ENCODE measurements at regions not wholly inside any gene's neighbourhood (a gene's known extent, or its start where the extent isn't known, plus 50 kb on each side); places are given as distances from the start of the nearest gene placed in this dataset.

DNA sequence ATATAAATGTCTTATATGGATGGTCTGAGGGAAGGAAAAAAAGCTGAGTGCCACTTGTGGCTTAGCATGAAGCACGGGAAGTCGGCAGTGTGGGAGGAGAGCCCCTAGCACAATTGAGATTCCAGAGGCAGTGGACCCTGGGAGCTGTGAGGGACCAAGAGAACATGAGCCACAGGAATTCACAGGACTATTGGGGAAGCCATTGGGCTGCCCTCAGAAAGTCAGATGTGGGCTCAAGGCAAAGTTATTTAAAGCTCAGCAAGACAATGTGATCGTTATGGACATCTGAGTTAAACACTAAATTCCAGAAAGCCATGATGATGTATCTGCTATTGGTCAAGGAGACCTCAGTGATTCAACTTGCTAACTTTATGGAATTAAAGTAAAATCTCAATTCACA is 380.8 kb upstream of the IL12A start:
- no peak overlapping the region for H3K9ac ChIP-seq (ENCODE audit: extremely low read depth, low read length, poor library complexity, severe bottlenecking)
- 86 to 89% methylated on average over 3 of the region's 3 CpGs for WGBS, 2 experiments (ENCODE audit: insufficient coverage in 1 of 2, insufficient read length in 1 of 2)
- no peak overlapping the region for H3K27ac ChIP-seq (ENCODE audit: low read depth, low read length)

DNA sequence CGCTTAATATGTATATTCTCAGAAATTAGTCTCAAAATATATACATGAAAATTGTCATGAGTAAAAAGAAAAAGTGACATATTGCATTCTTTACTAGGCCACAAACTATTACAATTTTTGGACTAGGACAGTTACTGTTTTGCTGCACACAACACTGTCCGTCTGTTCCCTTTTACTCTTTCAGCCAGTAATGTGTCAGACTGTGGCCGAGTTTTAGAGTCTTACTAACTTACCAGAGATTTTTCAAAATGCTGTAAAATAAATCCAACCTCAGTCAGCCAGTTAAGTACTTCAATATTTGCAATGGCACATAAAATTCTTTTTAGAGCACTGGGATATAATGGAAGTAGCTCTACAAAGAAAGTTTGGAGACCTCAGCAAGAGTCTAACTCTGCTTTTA is 380.3 kb upstream of the IL12A start:
- Histone ChIP-seq H3K27me3 (ENCODE audit: control insufficient read depth, insufficient read depth, low read length, poor library complexity, severe bottlenecking) (no peaks in the 10 kb centered on the region), H3K9me3 (ENCODE audit: control insufficient read depth, low read length) (no peaks in the 10 kb centered on the region), H3K4me1 (ENCODE audit: control insufficient read depth, insufficient read depth, low read length) (no peaks in the 10 kb centered on the region), H3K4me3 (ENCODE audit: low read length) (no peak overlapping the region), H3K27ac (ENCODE audit: low read depth, low read length) (no peak overlapping the region), H3K36me3 (ENCODE audit: control insufficient read depth, insufficient read depth, low read length) (no peaks in the 10 kb centered on the region), H3K9ac (ENCODE audit: extremely low read depth, low read length, poor library complexity, severe bottlenecking) (no peak overlapping the region)
- TF ChIP-seq, protein P1, sequence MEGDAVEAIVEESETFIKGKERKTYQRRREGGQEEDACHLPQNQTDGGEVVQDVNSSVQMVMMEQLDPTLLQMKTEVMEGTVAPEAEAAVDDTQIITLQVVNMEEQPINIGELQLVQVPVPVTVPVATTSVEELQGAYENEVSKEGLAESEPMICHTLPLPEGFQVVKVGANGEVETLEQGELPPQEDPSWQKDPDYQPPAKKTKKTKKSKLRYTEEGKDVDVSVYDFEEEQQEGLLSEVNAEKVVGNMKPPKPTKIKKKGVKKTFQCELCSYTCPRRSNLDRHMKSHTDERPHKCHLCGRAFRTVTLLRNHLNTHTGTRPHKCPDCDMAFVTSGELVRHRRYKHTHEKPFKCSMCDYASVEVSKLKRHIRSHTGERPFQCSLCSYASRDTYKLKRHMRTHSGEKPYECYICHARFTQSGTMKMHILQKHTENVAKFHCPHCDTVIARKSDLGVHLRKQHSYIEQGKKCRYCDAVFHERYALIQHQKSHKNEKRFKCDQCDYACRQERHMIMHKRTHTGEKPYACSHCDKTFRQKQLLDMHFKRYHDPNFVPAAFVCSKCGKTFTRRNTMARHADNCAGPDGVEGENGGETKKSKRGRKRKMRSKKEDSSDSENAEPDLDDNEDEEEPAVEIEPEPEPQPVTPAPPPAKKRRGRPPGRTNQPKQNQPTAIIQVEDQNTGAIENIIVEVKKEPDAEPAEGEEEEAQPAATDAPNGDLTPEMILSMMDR (conservative IDR thresholded peaks at IDR 0.05), result no peak
- Mint-ChIP-seq H3K27me3 (ENCODE audit: insufficient read depth) (no peaks in the 10 kb centered on the region), H3K4me1 (no peaks in the 10 kb centered on the region), H3K4me3 (no peak overlapping the region), H3K9me3 (no peaks in the 10 kb centered on the region), H3K27ac (no peak overlapping the region), H3K36me3 (ENCODE audit: low read depth) (no peaks in the 10 kb centered on the region)
- WGBS, 2 experiments (ENCODE audit: insufficient coverage in 1 of 2, insufficient read length in 1 of 2), result 84 to 90% methylated on average over 2 of the region's 3 CpGs
- no peak for DNase-seq

More for the DNA sequence above, 380.8 kb upstream of the IL12A start:
- no peaks in the 10 kb centered on the region for H3K4me1 ChIP-seq (ENCODE audit: control insufficient read depth, insufficient read depth, low read length)
- no peak overlapping the region for H3K4me3 ChIP-seq (ENCODE audit: low read length)
- no peak for DNase-seq
- no peak overlapping the region for H3K27ac Mint-ChIP-seq
- TF ChIP-seq, protein P1 (conservative IDR thresholded peaks at IDR 0.05), result no peak
- H3K36me3 Mint-ChIP-seq (ENCODE audit: low read depth), result no peaks in the 10 kb centered on the region
- no peaks in the 10 kb centered on the region for H3K9me3 ChIP-seq (ENCODE audit: control insufficient read depth, low read length)
- H3K9me3 Mint-ChIP-seq, result no peaks in the 10 kb centered on the region
- H3K27me3 ChIP-seq (ENCODE audit: control insufficient read depth, insufficient read depth, low read length, poor library complexity, severe bottlenecking), result no peaks in the 10 kb centered on the region
- no peak overlapping the region for H3K4me3 Mint-ChIP-seq
- H3K4me1 Mint-ChIP-seq, result no peaks in the 10 kb centered on the region
- H3K27me3 Mint-ChIP-seq (ENCODE audit: insufficient read depth), result no peaks in the 10 kb centered on the region
- H3K36me3 ChIP-seq (ENCODE audit: control insufficient read depth, insufficient read depth, low read length), result no peaks in the 10 kb centered on the region

DNA sequence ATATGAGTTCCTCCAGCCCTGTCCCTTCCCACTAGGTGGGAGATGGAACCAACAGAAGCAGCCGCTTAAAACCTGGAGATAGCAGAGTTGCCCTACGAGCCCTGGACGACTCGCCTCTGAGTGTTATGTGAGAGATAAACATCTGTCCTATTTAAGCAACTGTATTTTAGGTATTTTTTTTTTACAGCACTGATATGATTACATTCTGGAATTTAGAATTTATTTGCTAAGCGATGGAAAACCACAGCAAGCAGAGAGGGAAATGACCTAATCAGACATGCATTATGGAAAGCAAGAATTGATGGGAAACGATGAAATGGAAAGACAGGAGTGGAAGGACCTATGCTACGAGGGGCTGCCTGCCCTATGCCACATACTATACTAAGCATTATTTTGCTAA is 379.0 kb upstream of the IL12A start:
- H3K36me3 ChIP-seq (ENCODE audit: control insufficient read depth, insufficient read depth, low read length), result no peaks in the 10 kb centered on the region
- Mint-ChIP-seq H3K27me3 (ENCODE audit: insufficient read depth) (no peaks in the 10 kb centered on the region), H3K9me3 (no peaks in the 10 kb centered on the region), H3K36me3 (ENCODE audit: low read depth) (no peaks in the 10 kb centered on the region), H3K27ac (no peak overlapping the region), H3K4me1 (no peaks in the 10 kb centered on the region), H3K4me3 (no peak overlapping the region)
- H3K4me3 ChIP-seq (ENCODE audit: low read length), result no peak overlapping the region
- DNase-seq, result no peak
- TF ChIP-seq, protein P1 (conservative IDR thresholded peaks at IDR 0.05), result no peak
- H3K9ac ChIP-seq (ENCODE audit: extremely low read depth, low read length, poor library complexity, severe bottlenecking), result no peak overlapping the region
- 88% methylated on average over 3 to 7 of the region's 7 CpGs for WGBS, 2 experiments (ENCODE audit: insufficient coverage in 1 of 2, insufficient read length in 1 of 2)
- H3K27ac ChIP-seq (ENCODE audit: low read depth, low read length), result no peak overlapping the region
- H3K4me1 ChIP-seq (ENCODE audit: control insufficient read depth, insufficient read depth, low read length), result no peaks in the 10 kb centered on the region
- no peaks in the 10 kb centered on the region for H3K27me3 ChIP-seq (ENCODE audit: control insufficient read depth, insufficient read depth, low read length, poor library complexity, severe bottlenecking)
- no peaks in the 10 kb centered on the region for H3K9me3 ChIP-seq (ENCODE audit: control insufficient read depth, low read length)

All from endodermal cell (in vitro differentiated cells).